H54 (cell line): ENCODE measurements at regions not wholly inside any gene's neighbourhood (a gene's known extent, or its start where the extent isn't known, plus 50 kb on each side); places are given as distances from the start of the nearest gene placed in this dataset.

Experiments used
- DNase-seq: peaks from one replicate; pipeline ENCODE4 v3.0.0; 2011; ENCODE audit warnings: low spot score, mixed read lengths; ENCODE audit not compliant: insufficient read length
- FAIRE-seq: peaks from 3 replicates; lab custom pipeline; 2011; peaks lifted over from hg19 to GRCh38; lab: Jason Lieb, UNC
- POLR2A ChIP-seq: IDR thresholded peaks from 2 replicates; pipeline ENCODE4 v1.6.1; 2011; ENCODE audit warnings: low read depth, mild to moderate bottlenecking, low read length

DNA sequence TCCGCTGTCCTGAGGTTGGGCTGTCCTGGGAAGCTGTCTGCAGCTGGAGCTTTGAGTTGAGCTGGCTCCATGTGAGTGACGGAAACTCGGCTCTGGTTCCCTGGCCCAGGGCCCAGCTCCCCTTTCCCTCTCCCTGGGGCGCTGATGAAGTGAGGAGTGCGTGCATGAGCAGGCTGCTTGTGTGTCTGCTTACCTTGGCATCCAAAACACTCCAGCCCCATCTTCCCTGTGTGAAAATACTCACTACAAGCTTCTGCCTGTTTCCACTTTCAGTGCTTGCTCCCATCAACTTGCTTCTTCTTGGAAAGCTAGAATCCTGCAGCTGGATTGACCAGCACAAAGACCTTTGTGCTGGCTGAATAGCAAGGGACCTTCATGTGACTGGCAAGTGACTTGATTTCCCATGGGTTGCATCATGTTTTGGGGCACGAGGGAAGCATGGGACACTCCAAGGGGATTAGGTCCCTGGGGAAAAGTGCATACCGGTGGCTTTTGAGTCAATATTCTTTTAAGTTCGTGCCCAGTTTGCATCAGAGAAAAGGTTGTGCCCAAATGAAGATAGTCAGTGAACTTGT lies 198.1 kb downstream of the GADD45G start:
- DNase-seq: no peak
- no peak for TF ChIP-seq POLR2A
- FAIRE-seq: no peak

DNA sequence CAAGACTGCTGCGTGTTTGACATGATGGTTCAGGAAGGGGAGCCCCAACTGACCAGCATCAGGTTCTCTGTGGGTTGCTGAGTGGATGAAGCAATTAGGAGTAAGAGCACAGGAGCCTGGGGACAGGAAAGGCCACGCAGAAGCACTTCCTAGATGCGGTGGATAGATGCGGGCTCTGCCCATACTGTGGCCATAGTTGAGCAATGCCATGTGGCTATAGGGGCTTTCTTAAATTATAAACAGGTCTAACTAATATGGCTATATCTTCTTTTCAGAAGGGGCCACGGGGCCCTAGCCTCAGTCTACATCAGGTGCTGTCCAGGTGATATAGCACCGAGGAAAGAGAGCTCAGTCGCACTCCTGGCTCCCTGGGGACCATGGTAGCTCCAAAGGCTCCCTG lies 198.6 kb downstream of the GADD45G start:
- DNase-seq: no peak
- no peak for TF ChIP-seq POLR2A
- FAIRE-seq: no peak

DNA sequence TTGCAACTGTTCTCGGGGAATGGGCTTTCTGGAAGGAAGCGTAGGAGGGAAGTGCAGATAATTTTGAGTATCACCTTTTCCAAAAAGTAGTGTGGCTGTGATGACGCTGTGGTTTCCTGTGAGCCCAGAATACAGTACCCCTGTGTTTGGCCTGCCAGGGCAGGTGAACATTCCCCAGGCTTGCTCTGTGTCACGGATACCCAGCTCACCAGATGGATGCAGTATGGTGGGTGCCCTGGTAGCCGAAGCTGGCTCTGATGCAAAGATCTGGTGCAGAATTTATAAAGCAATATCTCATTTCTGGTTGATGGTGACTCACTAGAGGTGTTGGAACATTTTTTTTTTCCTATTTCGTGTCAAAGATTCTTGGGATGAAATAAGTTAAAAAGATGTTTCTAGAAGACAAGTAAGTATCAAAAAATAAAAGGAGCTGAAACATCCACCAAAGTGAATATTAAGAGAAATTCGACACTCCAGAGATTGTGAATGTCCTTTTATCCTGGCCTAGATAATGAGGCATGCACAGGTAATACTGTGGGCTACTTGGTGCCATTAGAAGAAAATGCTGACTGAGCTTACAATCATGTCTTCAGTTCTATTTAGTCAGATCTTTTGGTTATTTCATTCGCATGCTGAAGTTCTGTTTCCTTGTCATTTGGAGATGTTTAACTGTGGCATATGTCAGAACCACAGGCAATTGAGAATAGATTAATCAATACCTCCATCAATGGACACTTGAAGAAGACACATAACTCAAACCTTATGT lies 200.1 kb downstream of the GADD45G start:
- FAIRE-seq (no peak), DNase-seq (no peak)
- TF ChIP-seq POLR2A: no peak

GRCh38 chr9:89805571-89806292 lies 200.9 kb downstream of the GADD45G start:
- DNase-seq (no peak), FAIRE-seq (no peak)
- TF ChIP-seq POLR2A: no peak

DNA sequence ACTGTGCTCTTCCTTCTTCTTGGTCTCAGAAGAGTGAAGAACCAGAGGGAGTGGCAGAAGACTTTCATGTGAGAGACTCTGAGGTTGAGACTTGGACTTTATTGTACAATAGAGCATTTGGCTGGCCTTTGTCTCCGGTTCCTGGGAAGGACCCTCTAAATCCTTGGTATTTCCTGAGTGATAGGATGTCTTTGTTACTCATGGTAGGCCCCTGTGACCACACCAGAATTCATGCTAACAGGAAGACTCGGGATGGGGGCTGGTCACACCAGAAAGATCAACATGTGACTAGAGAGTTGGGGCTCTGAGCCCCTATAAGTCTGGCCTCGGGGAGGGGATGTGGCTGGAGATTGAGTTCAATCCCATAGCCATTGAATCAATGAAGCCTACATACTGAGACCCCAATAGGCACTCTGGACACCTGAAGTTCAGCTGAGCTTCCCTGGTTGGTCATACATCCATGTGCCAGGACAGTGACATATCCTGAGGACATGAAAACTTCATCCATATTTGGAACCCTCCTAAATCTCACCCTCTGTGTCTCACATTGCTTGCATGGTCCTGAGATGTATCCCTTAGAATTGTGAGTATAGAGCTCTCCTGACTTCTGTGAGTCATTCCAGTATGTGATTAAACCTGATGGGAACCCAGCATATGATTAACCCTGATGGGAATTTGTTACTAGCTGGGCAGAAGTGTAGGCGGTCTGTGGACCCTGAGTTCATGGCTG lies 201.7 kb downstream of the GADD45G start:
- FAIRE-seq (no peak), DNase-seq (no peak)
- no peak for TF ChIP-seq POLR2A

GRCh38 chr9:89807101-89807395 lies 202.2 kb downstream of the GADD45G start:
- TF ChIP-seq POLR2A: no peak
- FAIRE-seq (no peak), DNase-seq (no peak)

DNA sequence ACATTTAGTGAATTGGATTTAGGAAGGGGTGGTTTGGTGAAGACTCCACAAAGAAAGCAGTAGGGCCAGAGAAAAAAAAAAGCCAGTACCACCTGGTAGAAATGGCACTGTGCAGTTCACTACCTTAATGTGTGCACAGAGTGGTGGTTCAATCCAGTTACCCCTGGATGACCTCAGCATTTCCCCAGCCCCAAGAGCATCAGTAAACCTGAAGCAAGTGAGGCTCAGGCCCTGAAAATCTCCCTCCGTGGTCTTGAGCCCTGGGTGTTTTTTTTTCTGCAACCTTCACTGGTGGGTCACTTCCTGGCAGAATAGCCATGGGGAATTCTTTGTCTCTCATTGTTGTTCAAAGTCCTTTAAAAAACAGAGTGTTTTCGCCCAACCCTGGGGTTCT lies 202.9 kb downstream of the GADD45G start:
- no peak for TF ChIP-seq POLR2A
- DNase-seq (no peak), FAIRE-seq (no peak)

DNA sequence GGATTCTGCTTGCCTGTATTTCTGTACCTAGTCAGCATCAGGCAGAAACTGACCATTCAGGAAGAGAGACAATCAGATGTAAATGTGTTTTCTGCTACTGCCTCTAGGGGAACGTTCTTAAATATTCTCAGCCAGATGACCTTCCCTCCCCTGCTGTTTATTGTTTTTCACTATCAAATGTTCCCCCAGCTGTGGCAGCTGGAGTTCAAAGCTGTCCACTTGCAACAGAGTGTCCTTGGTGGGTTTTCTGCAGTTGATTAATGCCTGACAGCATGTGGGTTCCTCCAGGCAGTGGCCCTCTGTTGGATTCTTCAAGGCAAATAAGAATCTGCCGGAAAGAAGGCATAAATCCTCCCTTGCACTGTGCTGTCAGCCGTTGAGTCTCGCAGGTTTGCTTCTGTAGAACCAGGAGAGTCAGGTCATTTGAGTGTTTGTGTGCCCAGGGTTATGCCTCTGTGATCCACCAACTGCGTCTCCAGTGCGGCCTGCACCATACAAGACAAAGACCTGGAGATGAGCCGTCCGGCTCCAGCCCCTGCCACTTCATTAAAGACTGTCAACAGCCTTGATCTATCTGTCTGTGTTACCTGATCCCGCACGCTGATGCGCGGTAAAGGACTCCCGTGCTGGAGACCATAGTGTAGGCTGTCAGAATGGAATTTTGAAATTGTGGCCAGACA lies 203.4 kb downstream of the GADD45G start:
- FAIRE-seq: no peak
- DNase-seq: no peak
- no peak for TF ChIP-seq POLR2A

DNA sequence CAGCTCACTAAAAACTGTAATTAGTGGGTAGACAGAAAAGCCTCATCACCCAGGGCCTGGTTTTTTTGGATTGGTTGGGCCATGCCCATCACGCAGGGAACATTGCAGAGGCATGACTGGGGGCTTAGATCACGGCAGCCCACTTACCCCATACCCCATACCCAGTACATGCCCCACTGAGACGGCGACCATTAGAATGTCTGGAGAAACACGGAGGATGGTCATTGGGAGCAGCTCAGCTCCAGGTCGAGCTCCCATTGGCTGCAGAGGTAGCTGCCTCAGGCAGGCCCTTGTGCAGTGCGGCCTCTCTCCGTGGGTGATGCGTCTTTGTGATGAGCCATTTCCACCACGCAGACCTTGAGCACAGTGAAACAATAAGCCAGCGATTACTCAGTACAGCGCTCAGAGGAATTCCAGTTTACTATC lies 204.0 kb downstream of the GADD45G start:
- TF ChIP-seq POLR2A: no peak
- DNase-seq (no peak), FAIRE-seq (no peak)

DNA sequence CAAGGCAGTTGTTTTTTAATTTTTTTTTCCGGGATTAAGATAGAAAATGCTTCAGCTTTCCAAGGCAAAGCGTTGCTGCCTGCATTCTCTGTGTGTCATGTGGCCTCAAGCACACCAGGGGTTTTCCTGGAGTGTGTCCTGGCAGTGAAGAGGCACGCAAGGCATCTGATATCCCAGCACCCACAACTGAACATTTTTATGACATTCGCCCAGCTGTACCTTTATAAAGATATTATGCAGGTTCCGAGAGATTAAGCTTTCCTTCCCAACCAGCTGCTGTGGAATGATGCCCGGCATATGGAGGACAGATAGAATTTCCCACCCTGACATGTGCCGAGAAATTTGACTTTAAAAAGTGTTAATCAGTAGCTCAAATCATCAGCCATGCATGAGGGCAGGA lies 205.6 kb downstream of the GADD45G start:
- DNase-seq (no peak), FAIRE-seq (no peak)
- TF ChIP-seq POLR2A: no peak

GRCh38 chr9:89811356-89811755 lies 206.5 kb downstream of the GADD45G start:
- FAIRE-seq: no peak
- TF ChIP-seq POLR2A: no peak
- no peak for DNase-seq

GRCh38 chr9:89811886-89812450 lies 207.2 kb downstream of the GADD45G start:
- no peak for FAIRE-seq
- no peak for TF ChIP-seq POLR2A
- DNase-seq: no peak

- DNase-seq (no peak), FAIRE-seq (no peak)
- no peak for TF ChIP-seq POLR2A
Observed at GRCh38 chr9:89812556-89813181, 207.9 kb downstream of the GADD45G start.

DNA sequence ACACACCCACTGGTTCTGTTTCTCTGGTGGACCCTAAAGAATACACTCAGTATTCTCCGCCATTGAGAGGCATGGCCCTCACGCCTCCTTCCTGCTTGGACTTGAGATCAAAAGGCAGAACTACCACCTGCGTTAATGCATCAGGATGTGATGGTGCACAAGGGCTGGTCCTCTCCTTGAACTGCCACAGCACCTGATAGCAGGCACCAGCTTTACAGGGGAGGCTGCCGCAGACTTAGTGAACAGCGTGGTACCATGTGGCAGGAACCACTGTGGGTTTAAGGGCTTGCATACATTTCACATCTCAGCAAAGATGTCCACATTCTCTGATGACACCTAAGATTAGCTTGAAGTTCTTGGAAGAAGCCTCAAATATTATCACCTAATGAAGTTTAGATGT lies 208.7 kb downstream of the GADD45G start:
- no peak for DNase-seq
- no peak for FAIRE-seq
- no peak for TF ChIP-seq POLR2A
